B cell (primary cell): ENCODE measurements at regions not wholly inside any gene's neighbourhood (a gene's known extent, or its start where the extent isn't known, plus 50 kb on each side); places are given as distances from the start of the nearest gene placed in this dataset.

Experiments used
- ATAC-seq: fragments of 200-7000 bp; cut with Tn5 transposase; one replicate; pipeline ENCODE4 v1.10.0; 2021; ENCODE audit warnings: low read depth, mild to moderate bottlenecking, moderate number of reproducible peaks, moderate library complexity
- CTCF ChIA-PET: fragments of 350-600 bp; sonication (Branson Sonifier 250); formaldehyde crosslinking; loops from one replicate; lab custom pipeline; 2021; ENCODE audit warnings: antibody characterized with exemption, inconsistent platforms; lab: Charles Lee
- POLR2A ChIA-PET: fragments of 350-600 bp; sonication (Branson Sonifier 250); formaldehyde crosslinking; loops from one replicate; lab custom pipeline; 2021; ENCODE audit warnings: antibody characterized with exemption; lab: Charles Lee
- DNase-seq: peaks from one replicate; pipeline ENCODE4 v3.0.0; 2013
- H2AFZ ChIP-seq: 2 replicates; pipeline ENCODE4 v1.6.1; 2012; ENCODE audit warnings: mild to moderate bottlenecking, low read depth, low read length; ENCODE audit not compliant: insufficient read depth, poor library complexity, severe bottlenecking
- H3K27ac ChIP-seq, 2 donors: 1 replicate in 1 of 2; 2 replicates in 1 of 2; pipeline ENCODE4 v1.5.1; 2012 to 2013; ENCODE audit warnings: low read length in 2 of 2, mild to moderate bottlenecking in 2 of 2, moderate library complexity in 1 of 2
- H3K27me3 ChIP-seq, 4 experiments: fragments of 200-600 bp in 1 of 4; sonication (generic) in 1 of 4; replicated peaks in 1 of 4; 1 replicate in 2 of 4; 2 replicates in 2 of 4; pipeline versions ENCODE4 v1.6.1 to v1.7.0; 2013 to 2016; ENCODE audit warnings: low read length in 3 of 4, mild to moderate bottlenecking in 2 of 4, mixed read lengths in 1 of 4, moderate library complexity in 1 of 4; ENCODE audit not compliant: insufficient read depth in 4 of 4, control insufficient read depth in 3 of 4; ENCODE audit errors: control extremely low read depth in 1 of 4
- H3K36me3 ChIP-seq, 2 experiments: replicated peaks in 1 of 2; 1 replicate in 1 of 2; 2 replicates in 1 of 2; pipeline versions ENCODE4 v1.6.1 to v1.7.1; 2013; ENCODE audit warnings: low read length in 1 of 2; ENCODE audit not compliant: insufficient read depth in 2 of 2, control insufficient read depth in 1 of 2; ENCODE audit errors: control extremely low read depth in 1 of 2, extremely low read depth in 1 of 2
- H3K4me1 ChIP-seq, 2 donors: fragments of 200-600 bp in 1 of 2; sonication (generic) in 1 of 2; 1 replicate in 1 of 2; 2 replicates in 1 of 2; pipeline versions ENCODE4 v1.5.1 to v1.6.1; 2013 to 2017; ENCODE audit warnings: low read length in 2 of 2; ENCODE audit not compliant: control insufficient read depth in 2 of 2, insufficient read depth in 2 of 2
- H3K4me2 ChIP-seq: replicated peaks from 2 replicates; pipeline ENCODE3; 2012; ENCODE audit warnings: mild to moderate bottlenecking, low read depth, low read length; ENCODE audit not compliant: poor library complexity, severe bottlenecking
- H3K4me3 ChIP-seq, 5 experiments: fragments of 200-600 bp in 1 of 5; sonication (generic) in 1 of 5; 1 replicate in 3 of 5; 2 replicates in 2 of 5; pipeline versions ENCODE4 v1.5.1 to v1.7.0; 2011 to 2016; ENCODE audit warnings: low read length in 4 of 5, mild to moderate bottlenecking in 4 of 5, low read depth in 2 of 5, control low read depth in 1 of 5, moderate library complexity in 1 of 5; ENCODE audit not compliant: insufficient read depth in 1 of 5; ENCODE audit errors: control extremely low read depth in 1 of 5, extremely low read depth in 1 of 5
- H3K79me2 ChIP-seq: fragments of 200-600 bp; sonication (generic); one replicate; pipeline ENCODE4 v1.6.0; 2016; ENCODE audit warnings: low read length; ENCODE audit not compliant: control insufficient read depth, insufficient read depth
- H3K9ac ChIP-seq: fragments of 200-600 bp; sonication (generic); 2 replicates; pipeline ENCODE4 v1.6.1; 2017; ENCODE audit warnings: mild to moderate bottlenecking, low read length, moderate library complexity
- H3K9me3 ChIP-seq, 3 donors: one replicate each; pipeline versions ENCODE4 v1.6.1 to v1.7.1; 2013; ENCODE audit warnings: low read length in 2 of 3; ENCODE audit not compliant: control insufficient read depth in 2 of 3, insufficient read depth in 1 of 3; ENCODE audit errors: control extremely low read depth in 1 of 3
- H4K20me1 ChIP-seq: 2 replicates; pipeline ENCODE4 v1.6.0; 2012; ENCODE audit warnings: mild to moderate bottlenecking, low read length; ENCODE audit not compliant: insufficient read depth, control insufficient read depth, poor library complexity, severe bottlenecking
- H3K27ac Mint-ChIP-seq: one replicate; pipeline ENCODE4 v1.8.0; 2021; ENCODE audit warnings: mixed read lengths
- H3K27me3 Mint-ChIP-seq: one replicate; pipeline ENCODE4 v1.8.0; 2021; ENCODE audit warnings: mixed read lengths
- H3K4me1 Mint-ChIP-seq: one replicate; pipeline ENCODE4 v1.8.0; 2021; ENCODE audit warnings: mixed read lengths
- H3K4me3 Mint-ChIP-seq: one replicate; pipeline ENCODE4 v1.8.0; 2021; ENCODE audit warnings: mixed read lengths
- H3K9me3 Mint-ChIP-seq: one replicate; pipeline ENCODE4 v1.8.0; 2022; ENCODE audit warnings: mixed read lengths; ENCODE audit not compliant: insufficient read depth
- EZH2 ChIP-seq: IDR thresholded peaks from 2 replicates; pipeline ENCODE4 v1.6.1; 2012; ENCODE audit warnings: borderline replicate concordance, low read depth, mild to moderate bottlenecking, moderate library complexity, low read length; ENCODE audit not compliant: insufficient read depth, poor library complexity, severe bottlenecking
- WGBS: methylation state at CpG from one replicate; pipeline ENCODE4 v1.1.5; 2013; ENCODE audit warnings: missing lambda C conversion rate; ENCODE audit not compliant: insufficient coverage; 5-methylcytosine and 5-hydroxymethylcytosine counted together
- intact Hi-C: fragments of 100-400 bp; cut with micrococcal nuclease; formaldehyde crosslinking; loops from one replicate; pipeline ENCODE4 v1.10.0; 2022
- TF ChIP-seq, protein P1 (sequence below): fragments of 200-600 bp; IDR thresholded peaks from one replicate; pipeline ENCODE4 v1.8.0; 2022; ENCODE audit warnings: antibody characterized with exemption, mild to moderate bottlenecking

GRCh38 chr5:34531751-34532360, 124.3 kb upstream of the RAI14 start:
- Histone ChIP-seq H3K9ac (no peak overlapping the region), H3K27me3 (no peaks in the 10 kb centered on the region), H3K9me3 (no peaks in the 10 kb centered on the region), H3K27ac (no peak overlapping the region), H3K4me2 (no peak overlapping the region), H3K36me3 (no peaks in the 10 kb centered on the region), H3K79me2 (no peaks in the 10 kb centered on the region), H3K4me1 (no peaks in the 10 kb centered on the region), H2AFZ (no peak overlapping the region), H3K4me3 (no peak overlapping the region), H4K20me1 (no peaks in the 10 kb centered on the region)
- TF ChIP-seq, protein P1, sequence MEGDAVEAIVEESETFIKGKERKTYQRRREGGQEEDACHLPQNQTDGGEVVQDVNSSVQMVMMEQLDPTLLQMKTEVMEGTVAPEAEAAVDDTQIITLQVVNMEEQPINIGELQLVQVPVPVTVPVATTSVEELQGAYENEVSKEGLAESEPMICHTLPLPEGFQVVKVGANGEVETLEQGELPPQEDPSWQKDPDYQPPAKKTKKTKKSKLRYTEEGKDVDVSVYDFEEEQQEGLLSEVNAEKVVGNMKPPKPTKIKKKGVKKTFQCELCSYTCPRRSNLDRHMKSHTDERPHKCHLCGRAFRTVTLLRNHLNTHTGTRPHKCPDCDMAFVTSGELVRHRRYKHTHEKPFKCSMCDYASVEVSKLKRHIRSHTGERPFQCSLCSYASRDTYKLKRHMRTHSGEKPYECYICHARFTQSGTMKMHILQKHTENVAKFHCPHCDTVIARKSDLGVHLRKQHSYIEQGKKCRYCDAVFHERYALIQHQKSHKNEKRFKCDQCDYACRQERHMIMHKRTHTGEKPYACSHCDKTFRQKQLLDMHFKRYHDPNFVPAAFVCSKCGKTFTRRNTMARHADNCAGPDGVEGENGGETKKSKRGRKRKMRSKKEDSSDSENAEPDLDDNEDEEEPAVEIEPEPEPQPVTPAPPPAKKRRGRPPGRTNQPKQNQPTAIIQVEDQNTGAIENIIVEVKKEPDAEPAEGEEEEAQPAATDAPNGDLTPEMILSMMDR: no peak
- no peak for TF ChIP-seq EZH2
- H3K4me3 Mint-ChIP-seq: no peak overlapping the region
- DNase-seq (no peak), ATAC-seq (no peak)
- H3K27ac Mint-ChIP-seq: no peak overlapping the region
- ChIA-PET POLR2A (no interaction called here), CTCF (interaction anchor here (1.0 to 2.6 kb wide), 2 partner anchors 8 to 10 kb away, joined by 3 to 10 read pairs; no protein-coding TSS in a partner anchor)
- intact Hi-C loops: no loop called here
- no peaks in the 10 kb centered on the region for H3K9me3 Mint-ChIP-seq
- WGBS: 90% methylated on average over 5 of the region's 8 CpGs
- no peaks in the 10 kb centered on the region for H3K27me3 Mint-ChIP-seq
- no peaks in the 10 kb centered on the region for H3K4me1 Mint-ChIP-seq

GRCh38 chr5:34533582-34534522, 122.3 kb upstream of the RAI14 start:
- Mint-ChIP-seq H3K27ac (no peak overlapping the region), H3K4me3 (no peak overlapping the region), H3K9me3 (no peaks in the 10 kb centered on the region), H3K27me3 (no peaks in the 10 kb centered on the region), H3K4me1 (no peaks in the 10 kb centered on the region)
- POLR2A ChIA-PET: no interaction called here
- Histone ChIP-seq H3K27ac (no peak overlapping the region), H3K4me2 (no peak overlapping the region), H3K79me2 (no peaks in the 10 kb centered on the region), H3K4me1 (no peaks in the 10 kb centered on the region), H3K9ac (no peak overlapping the region), H3K4me3 (no peak overlapping the region), H3K9me3 (no peaks in the 10 kb centered on the region), H4K20me1 (no peaks in the 10 kb centered on the region), H3K27me3 (peaks cover 0 to 4% (median 0%) of the 10 kb centered on the region in 4 experiments), H2AFZ (no peak overlapping the region), H3K36me3 (no peaks in the 10 kb centered on the region)
- DNase-seq (no peak), ATAC-seq (no peak)
- intact Hi-C loops: no loop called here
- CTCF ChIA-PET: interaction anchor here (2.6 kb wide), 1 partner anchor 10 kb away, joined by 10 read pairs; no protein-coding TSS in a partner anchor
- whole genome bisulfite sequencing: no CpG with 5 or more reads among the region's 4 CpGs
- TF ChIP-seq EZH2: no peak
